ENCODE measurements at regions not wholly inside any gene's neighbourhood (a gene's known extent, or its start where the extent isn't known, plus 50 kb on each side); places are given as distances from the start of the nearest gene placed in this dataset.

DNA sequence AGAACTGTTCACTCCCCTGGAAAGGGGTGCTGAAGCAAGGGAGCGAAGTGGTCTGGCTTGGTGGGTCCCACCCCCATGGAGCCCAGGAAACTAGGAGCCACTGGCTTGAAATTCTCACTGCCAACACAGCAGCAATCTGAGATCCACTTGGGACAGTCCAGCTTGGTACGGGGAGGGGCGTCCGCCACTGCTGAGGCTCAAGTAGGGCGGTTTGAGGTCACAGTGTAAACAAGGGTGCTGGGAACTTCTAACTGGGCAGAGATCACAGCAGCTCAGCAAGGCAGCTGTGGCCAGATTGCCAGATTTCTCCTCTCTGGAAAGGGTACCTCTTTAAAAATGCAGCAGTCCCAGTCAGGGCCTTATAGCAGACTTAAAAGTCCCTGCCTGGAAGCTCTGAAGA, 53.9 kb upstream of the GALNTL6 start:
- H3K36me3 Mint-ChIP-seq (ENCODE audit: insufficient read depth in 2 of 2), result peaks cover 0 to 4% of the 10 kb centered on the region in 2 donors
- H3K4me1 Mint-ChIP-seq (ENCODE audit: low read depth), result no peaks in the 10 kb centered on the region
- H3K27ac Mint-ChIP-seq, result no peak overlapping the region
- peaks cover 17 to 24% of the 10 kb centered on the region in 2 donors for H3K9me3 Mint-ChIP-seq
- no peaks in the 10 kb centered on the region for H3K27me3 Mint-ChIP-seq (ENCODE audit: low read depth)
- DNase-seq, result no peak
- no peak for ATAC-seq (replicated peaks in 1 of 2)
- H3K4me3 Mint-ChIP-seq, result no peak overlapping the region

DNA sequence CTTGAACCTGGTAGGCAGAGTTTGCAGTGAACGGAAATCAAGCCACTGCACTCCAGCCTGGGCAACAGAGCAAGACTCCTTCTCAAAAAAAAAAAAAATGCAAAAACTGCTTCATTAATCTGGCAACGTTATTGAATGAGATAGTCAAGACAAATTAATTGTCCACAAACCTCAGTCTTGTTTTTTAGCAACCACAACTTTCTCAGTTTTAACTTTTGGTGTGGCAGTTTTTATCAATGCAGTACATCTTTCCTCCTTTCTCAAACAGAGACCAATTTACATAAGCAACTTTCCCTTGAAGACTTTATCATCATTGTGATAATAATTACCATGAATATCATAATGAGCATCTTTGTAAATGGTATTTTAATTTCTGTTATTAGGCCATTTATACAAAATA, 61.7 kb upstream of the GALNTL6 start:
- ATAC-seq (replicated peaks in 1 of 2), result no peak
- no peaks in the 10 kb centered on the region for H3K36me3 Mint-ChIP-seq (ENCODE audit: insufficient read depth in 2 of 2)
- no peak overlapping the region for H3K4me3 Mint-ChIP-seq
- no peak overlapping the region for H3K27ac Mint-ChIP-seq
- H3K9me3 Mint-ChIP-seq, result peaks cover 2 to 7% of the 10 kb centered on the region in 2 donors
- no peak for DNase-seq
- no peaks in the 10 kb centered on the region for H3K27me3 Mint-ChIP-seq (ENCODE audit: low read depth)
- no peaks in the 10 kb centered on the region for H3K4me1 Mint-ChIP-seq (ENCODE audit: low read depth)

DNA sequence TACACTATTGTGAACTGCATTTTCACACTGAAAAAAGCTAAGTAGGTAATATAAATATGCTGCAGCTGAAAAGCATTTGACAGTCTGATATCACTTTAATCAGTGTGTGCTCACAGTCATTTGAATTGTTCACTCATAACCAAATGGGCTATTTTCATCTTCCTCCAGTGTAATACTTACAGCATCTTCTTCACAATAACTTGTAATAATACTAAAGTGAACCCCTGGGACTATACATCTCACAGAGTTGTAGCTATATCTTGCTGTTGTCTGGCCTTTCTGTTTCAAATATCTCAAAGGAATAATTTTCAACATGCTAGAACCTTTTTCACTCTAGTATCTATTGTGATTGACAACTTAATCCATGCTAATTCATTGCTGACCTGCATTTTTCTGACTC, 66.8 kb upstream of the GALNTL6 start:
- H3K36me3 Mint-ChIP-seq (ENCODE audit: insufficient read depth in 2 of 2), result no peaks in the 10 kb centered on the region

DNA sequence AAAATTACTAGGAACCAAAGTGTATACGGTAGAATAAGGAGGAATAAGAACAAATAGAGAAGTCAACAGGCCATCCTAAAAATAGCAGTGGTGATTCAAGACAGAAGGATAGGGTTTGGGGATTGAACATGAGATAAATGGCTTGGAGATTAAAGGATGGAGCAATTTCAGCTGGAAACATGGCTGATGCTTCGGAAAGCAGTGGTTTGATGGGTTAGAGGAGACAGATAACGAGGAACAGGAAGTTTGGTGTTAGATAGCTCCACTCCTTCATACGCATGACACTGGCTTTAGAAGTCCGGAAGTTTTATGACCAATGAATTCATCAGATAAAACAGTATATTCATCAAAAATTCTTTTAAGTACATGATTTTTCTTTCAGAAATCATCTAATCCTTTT, 70.8 kb upstream of the GALNTL6 start:
- no peak for DNase-seq
- no peaks in the 10 kb centered on the region for H3K27me3 Mint-ChIP-seq (ENCODE audit: low read depth)
- no peak overlapping the region for H3K27ac Mint-ChIP-seq
- H3K4me3 Mint-ChIP-seq, result no peak overlapping the region
- H3K9me3 Mint-ChIP-seq, result peaks cover 2 to 3% of the 10 kb centered on the region in 2 donors
- H3K36me3 Mint-ChIP-seq (ENCODE audit: insufficient read depth in 2 of 2), result no peaks in the 10 kb centered on the region
- H3K4me1 Mint-ChIP-seq (ENCODE audit: low read depth), result no peaks in the 10 kb centered on the region
- no peak for ATAC-seq (replicated peaks in 1 of 2)

More for the DNA sequence above, 66.8 kb upstream of the GALNTL6 start:
- no peak for DNase-seq
- no peak for ATAC-seq (replicated peaks in 1 of 2)
- no peaks in the 10 kb centered on the region for H3K27me3 Mint-ChIP-seq (ENCODE audit: low read depth)
- no peak overlapping the region for H3K27ac Mint-ChIP-seq
- H3K4me3 Mint-ChIP-seq, result no peak overlapping the region
- H3K4me1 Mint-ChIP-seq (ENCODE audit: low read depth), result no peaks in the 10 kb centered on the region
- peaks cover 1 to 4% of the 10 kb centered on the region in 2 donors for H3K9me3 Mint-ChIP-seq

DNA sequence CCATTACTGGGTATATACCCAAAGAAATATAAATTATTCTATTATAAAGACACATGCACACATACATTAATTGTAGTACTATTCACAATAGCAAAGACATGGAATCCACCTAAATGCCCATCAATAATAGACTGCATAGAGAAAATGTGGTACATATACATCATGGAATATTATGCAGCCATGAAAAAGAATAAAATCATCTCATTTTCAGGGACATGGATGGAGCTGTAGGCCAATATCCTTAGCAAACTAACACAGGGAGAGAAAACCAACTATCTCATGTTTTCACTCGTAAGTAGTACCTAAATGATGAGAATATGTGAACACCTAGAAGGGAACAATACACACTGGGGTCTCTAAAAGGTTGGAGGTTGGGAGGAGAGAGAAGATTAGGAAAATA, 86.0 kb upstream of the GALNTL6 start:
- H3K9me3 Mint-ChIP-seq, result peaks cover 10 to 17% of the 10 kb centered on the region in 2 donors
- DNase-seq (no peak), ATAC-seq (replicated peaks in 1 of 2) (no peak)
- H3K27ac Mint-ChIP-seq, result no peak overlapping the region
- peaks cover 0 to 7% of the 10 kb centered on the region in 2 donors for H3K36me3 Mint-ChIP-seq (ENCODE audit: insufficient read depth in 2 of 2)
- H3K4me1 Mint-ChIP-seq (ENCODE audit: low read depth), result no peaks in the 10 kb centered on the region
- H3K27me3 Mint-ChIP-seq (ENCODE audit: low read depth), result no peaks in the 10 kb centered on the region
- no peak overlapping the region for H3K4me3 Mint-ChIP-seq

DNA sequence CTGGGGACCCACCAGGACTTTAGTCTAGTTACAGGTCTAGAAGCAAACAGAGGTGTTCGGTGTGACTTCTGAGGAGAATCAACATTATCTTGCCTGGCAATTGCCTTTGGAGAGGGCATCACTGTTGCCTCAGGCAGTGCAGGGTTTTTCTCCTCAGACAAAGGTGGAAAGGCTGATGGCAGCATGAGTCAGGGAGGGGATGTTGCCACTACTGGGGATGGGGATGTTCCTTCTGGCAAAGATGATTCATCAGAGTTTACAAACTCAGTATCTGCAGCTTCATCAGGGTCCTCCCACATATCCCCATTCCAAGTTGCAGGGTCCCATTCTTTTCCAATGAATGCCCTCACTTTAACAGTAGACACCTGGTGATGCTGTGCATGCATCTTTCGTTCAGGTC, 91.3 kb upstream of the GALNTL6 start:
- H3K4me3 Mint-ChIP-seq, result no peak overlapping the region
- no peaks in the 10 kb centered on the region for H3K36me3 Mint-ChIP-seq (ENCODE audit: insufficient read depth in 2 of 2)

DNA sequence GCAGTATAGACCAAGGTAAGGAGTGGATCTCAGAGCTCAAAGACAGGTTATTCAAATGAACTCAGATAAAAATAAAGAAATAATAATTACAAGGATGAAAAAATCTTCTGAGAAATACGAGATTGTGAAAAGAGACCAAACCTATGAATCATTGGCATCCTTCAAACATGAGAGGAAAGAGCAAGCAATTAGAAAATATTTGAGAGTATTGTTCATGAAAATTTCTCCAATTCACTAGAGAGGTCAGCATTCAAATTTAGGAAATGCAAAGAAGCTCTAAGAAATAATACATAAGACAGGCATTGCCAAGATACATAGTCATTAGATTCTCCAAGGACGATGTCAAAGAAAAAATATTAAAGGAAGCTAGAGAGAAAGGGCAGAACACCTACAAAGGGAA, 93.5 kb upstream of the GALNTL6 start:
- Mint-ChIP-seq H3K36me3 (ENCODE audit: insufficient read depth in 2 of 2) (no peaks in the 10 kb centered on the region), H3K4me1 (ENCODE audit: low read depth) (no peaks in the 10 kb centered on the region), H3K4me3 (no peak overlapping the region), H3K27me3 (ENCODE audit: low read depth) (no peaks in the 10 kb centered on the region), H3K9me3 (peaks cover 4 to 14% of the 10 kb centered on the region in 2 donors), H3K27ac (no peak overlapping the region)
- no peak for ATAC-seq (replicated peaks in 1 of 2)
- no peak for DNase-seq

More for the DNA sequence above, 91.3 kb upstream of the GALNTL6 start:
- Mint-ChIP-seq H3K9me3 (peaks cover 7 to 14% of the 10 kb centered on the region in 2 donors), H3K27ac (no peak overlapping the region), H3K4me1 (ENCODE audit: low read depth) (no peaks in the 10 kb centered on the region), H3K27me3 (ENCODE audit: low read depth) (no peaks in the 10 kb centered on the region)
- no peak for ATAC-seq (replicated peaks in 1 of 2)
- DNase-seq, result no peak

DNA sequence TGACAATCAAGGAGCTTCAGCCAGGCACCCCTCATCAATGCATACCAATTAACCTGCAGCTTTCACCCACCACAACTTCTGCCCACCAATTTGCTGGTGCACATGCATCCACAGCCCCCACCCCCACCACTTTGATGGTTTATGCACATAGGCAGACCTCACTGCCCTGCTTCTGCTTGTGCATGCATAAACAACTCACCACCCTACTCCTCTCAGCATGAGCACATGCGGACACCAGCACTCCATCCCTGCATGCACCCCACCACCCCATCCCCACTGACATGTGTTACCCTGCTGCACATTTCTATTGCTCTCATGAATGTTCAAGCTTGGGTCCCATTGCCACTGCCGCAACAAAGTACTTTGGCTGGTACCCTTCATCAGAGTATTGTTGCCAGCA, 94.5 kb upstream of the GALNTL6 start:
- Mint-ChIP-seq H3K27ac (no peak overlapping the region), H3K27me3 (ENCODE audit: low read depth) (no peaks in the 10 kb centered on the region), H3K4me3 (no peak overlapping the region), H3K9me3 (peaks cover 2 to 14% of the 10 kb centered on the region in 2 donors), H3K36me3 (ENCODE audit: insufficient read depth in 2 of 2) (no peaks in the 10 kb centered on the region), H3K4me1 (ENCODE audit: low read depth) (no peaks in the 10 kb centered on the region)
- DNase-seq, result no peak
- ATAC-seq (replicated peaks in 1 of 2), result no peak

DNA sequence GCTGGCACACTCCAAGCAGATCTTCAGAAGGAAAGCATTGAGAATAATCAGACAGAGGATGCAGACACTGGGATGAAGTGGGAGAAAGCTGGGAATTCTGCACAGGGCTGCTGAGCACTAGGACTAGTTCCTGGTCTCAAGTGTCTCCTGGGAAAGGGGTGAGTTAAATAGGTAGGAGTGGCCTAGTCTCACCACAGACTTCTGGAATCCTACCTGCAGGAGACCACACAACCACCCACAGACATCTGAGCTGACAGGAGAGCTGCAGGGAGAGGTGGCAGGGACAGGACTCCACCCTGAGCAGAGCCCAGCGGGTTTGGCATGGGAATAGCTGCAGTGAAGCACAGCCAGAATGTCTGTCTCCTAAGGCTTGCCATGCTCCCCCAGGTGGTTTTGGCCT, 95.1 kb upstream of the GALNTL6 start:
- DNase-seq, result no peak
- no peak for ATAC-seq (replicated peaks in 1 of 2)
- H3K27me3 Mint-ChIP-seq (ENCODE audit: low read depth), result no peaks in the 10 kb centered on the region
- no peak overlapping the region for H3K27ac Mint-ChIP-seq
- H3K36me3 Mint-ChIP-seq (ENCODE audit: insufficient read depth in 2 of 2), result no peaks in the 10 kb centered on the region
- H3K4me3 Mint-ChIP-seq, result no peak overlapping the region
- H3K4me1 Mint-ChIP-seq (ENCODE audit: low read depth), result no peaks in the 10 kb centered on the region
- peaks cover 2 to 13% of the 10 kb centered on the region in 2 donors for H3K9me3 Mint-ChIP-seq

DNA sequence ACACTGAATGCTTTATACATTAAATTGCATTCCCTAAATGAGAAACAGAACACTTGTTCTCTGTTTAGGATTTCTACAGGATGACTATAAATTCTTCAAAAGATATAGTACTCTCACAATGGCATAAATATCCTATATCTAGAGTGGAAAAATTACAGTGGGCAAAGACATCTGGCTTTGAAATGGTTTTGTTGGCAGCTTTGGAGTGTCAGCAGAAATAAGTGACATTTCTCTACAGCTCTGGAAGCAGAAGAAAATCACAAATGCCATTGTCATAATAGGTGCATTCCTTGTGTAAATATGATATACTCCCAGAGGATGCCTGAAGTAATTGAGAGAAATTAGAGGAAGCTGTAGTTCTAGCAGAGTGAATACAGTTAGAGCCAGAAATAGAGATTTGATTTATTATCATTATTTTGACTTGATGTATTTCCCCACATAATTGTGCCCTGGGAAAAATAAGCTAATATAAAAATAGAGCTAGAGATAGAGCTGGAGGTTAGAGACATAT, 95.9 kb upstream of the GALNTL6 start:
- no peak for ATAC-seq (replicated peaks in 1 of 2)
- no peaks in the 10 kb centered on the region for H3K36me3 Mint-ChIP-seq (ENCODE audit: insufficient read depth in 2 of 2)
- peaks cover 2 to 11% of the 10 kb centered on the region in 2 donors for H3K9me3 Mint-ChIP-seq

DNA sequence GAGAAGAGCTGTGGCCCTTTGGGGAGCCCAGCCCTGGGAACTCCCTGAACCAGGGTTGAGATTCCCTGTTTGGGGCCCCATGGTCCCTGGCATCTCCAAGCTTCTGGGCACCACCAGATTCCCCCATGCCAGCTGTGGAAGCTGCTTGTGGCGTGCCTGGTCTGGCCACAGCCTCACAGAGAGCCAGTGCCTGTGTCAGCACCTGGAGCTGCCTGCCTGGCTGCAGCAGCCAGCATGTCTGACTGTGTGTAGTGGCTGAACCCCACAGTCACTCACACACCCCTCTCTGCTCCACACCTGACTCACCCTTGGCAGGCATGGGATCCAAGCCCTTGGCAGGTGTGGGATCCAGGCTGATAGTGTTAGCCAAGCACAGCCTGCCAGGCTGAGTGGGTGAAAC, 97.2 kb upstream of the GALNTL6 start:
- Mint-ChIP-seq H3K4me1 (ENCODE audit: low read depth) (no peaks in the 10 kb centered on the region), H3K36me3 (ENCODE audit: insufficient read depth in 2 of 2) (no peaks in the 10 kb centered on the region), H3K9me3 (peaks cover 1 to 5% of the 10 kb centered on the region in 2 donors), H3K27ac (no peak overlapping the region), H3K27me3 (ENCODE audit: low read depth) (no peaks in the 10 kb centered on the region), H3K4me3 (no peak overlapping the region)
- ATAC-seq (replicated peaks in 1 of 2) (no peak), DNase-seq (no peak)

More for the DNA sequence above, 95.9 kb upstream of the GALNTL6 start:
- DNase-seq, result no peak
- no peaks in the 10 kb centered on the region for H3K4me1 Mint-ChIP-seq (ENCODE audit: low read depth)
- no peak overlapping the region for H3K27ac Mint-ChIP-seq
- no peak overlapping the region for H3K4me3 Mint-ChIP-seq
- no peaks in the 10 kb centered on the region for H3K27me3 Mint-ChIP-seq (ENCODE audit: low read depth)

DNA sequence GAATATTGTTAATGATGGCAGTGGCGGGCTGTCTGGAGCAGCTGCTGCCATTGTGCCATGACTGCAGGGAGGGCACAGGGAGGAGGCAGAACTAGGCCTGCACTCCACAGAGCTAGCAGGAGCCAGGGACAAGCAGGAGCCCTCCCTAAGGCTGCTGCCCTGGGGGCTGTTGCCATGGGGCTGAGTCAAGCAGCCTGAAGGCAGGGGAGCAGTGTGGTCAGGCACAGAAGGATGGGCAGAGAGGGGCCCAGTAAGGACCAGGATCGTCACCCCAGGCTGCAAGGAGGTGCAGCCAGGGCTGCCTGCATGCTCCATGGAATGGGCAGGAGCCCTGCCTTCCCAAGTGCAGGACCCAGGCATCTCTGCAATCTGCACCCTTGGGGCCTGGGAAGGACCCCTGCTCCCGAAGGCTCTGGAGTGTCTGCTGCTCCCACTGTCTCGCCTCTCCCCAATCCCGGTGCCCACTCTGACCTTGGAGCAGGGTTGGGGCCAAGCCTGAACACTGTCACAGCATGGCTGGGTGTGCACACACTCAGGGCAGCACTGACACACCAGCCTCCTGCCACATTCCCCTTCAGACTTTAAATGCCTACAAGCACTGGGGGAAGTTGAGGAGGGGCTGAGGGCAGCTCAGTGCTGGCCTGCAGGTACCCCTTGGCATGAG, 98.3 kb upstream of the GALNTL6 start:
- H3K27ac Mint-ChIP-seq, result no peak overlapping the region
- H3K27me3 Mint-ChIP-seq (ENCODE audit: low read depth), result no peaks in the 10 kb centered on the region
- no peaks in the 10 kb centered on the region for H3K4me1 Mint-ChIP-seq (ENCODE audit: low read depth)
- peaks cover 1 to 4% of the 10 kb centered on the region in 2 donors for H3K9me3 Mint-ChIP-seq
- no peak overlapping the region for H3K4me3 Mint-ChIP-seq
- DNase-seq, result no peak
- ATAC-seq (replicated peaks in 1 of 2), result no peak
- H3K36me3 Mint-ChIP-seq (ENCODE audit: insufficient read depth in 2 of 2), result no peaks in the 10 kb centered on the region

DNA sequence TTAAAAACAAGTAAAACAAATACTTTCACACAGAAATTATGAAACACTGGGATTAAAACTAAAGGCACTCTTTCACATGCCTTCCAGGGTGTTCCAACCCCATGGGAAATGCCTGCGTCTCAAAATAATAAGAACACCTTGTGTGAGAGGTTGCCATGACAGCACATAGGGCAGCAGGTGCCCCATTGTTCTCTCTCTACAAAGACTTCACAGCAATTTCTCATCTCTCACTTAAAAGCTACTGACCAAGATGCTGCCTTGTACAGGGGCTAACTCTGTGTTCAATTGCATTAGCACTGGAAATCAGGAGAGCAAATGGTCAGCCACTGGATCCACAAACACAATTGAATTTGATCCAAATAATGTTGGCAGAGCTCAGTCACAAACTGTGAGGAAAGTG, 102.5 kb upstream of the GALNTL6 start:
- Mint-ChIP-seq H3K4me3 (no peak overlapping the region), H3K27me3 (ENCODE audit: low read depth) (no peaks in the 10 kb centered on the region), H3K36me3 (ENCODE audit: insufficient read depth in 2 of 2) (no peaks in the 10 kb centered on the region), H3K9me3 (no peaks in the 10 kb centered on the region), H3K4me1 (ENCODE audit: low read depth) (no peaks in the 10 kb centered on the region), H3K27ac (no peak overlapping the region)
- DNase-seq, result no peak
- ATAC-seq (replicated peaks in 1 of 2), result no peak
